22Rv1 (cell line): ENCODE measurements at regions not wholly inside any gene's neighbourhood (a gene's known extent, or its start where the extent isn't known, plus 50 kb on each side); places are given as distances from the start of the nearest gene placed in this dataset.

Source experiments
- ZFX ChIP-seq: fragments of 450-650 bp; IDR thresholded peaks from 2 replicates; pipeline ENCODE4 v1.6.1; 2017; ENCODE audit warnings: antibody characterized with exemption, borderline replicate concordance
- TF ChIP-seq, protein P1 (sequence below): fragments of 450-650 bp; IDR thresholded peaks from 2 replicates; pipeline ENCODE4 v1.5.1; 2017; ENCODE audit warnings: mild to moderate bottlenecking

DNA sequence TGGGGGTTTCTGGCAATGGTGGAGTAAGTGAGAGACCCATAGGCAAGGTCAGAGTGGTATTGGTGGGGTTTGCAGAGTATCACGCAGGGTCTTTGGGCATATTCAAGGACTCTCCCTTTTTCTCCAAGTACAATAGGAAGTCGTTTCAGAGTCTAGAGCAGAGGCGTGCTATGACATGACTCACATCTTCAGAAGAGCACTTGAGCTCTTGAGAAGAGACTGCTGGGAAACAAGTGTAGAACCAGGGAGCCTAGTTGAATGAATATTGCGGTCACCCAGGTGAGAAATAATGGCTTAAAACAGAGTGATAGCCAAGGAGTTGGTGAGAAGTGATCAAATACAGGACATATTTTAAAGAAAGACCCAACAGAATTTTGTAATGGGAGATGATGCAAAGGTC is 813.4 kb downstream of the TLE1 start:
- TF ChIP-seq, protein P1, sequence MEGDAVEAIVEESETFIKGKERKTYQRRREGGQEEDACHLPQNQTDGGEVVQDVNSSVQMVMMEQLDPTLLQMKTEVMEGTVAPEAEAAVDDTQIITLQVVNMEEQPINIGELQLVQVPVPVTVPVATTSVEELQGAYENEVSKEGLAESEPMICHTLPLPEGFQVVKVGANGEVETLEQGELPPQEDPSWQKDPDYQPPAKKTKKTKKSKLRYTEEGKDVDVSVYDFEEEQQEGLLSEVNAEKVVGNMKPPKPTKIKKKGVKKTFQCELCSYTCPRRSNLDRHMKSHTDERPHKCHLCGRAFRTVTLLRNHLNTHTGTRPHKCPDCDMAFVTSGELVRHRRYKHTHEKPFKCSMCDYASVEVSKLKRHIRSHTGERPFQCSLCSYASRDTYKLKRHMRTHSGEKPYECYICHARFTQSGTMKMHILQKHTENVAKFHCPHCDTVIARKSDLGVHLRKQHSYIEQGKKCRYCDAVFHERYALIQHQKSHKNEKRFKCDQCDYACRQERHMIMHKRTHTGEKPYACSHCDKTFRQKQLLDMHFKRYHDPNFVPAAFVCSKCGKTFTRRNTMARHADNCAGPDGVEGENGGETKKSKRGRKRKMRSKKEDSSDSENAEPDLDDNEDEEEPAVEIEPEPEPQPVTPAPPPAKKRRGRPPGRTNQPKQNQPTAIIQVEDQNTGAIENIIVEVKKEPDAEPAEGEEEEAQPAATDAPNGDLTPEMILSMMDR, result no peak
- TF ChIP-seq ZFX, result no peak
